T-cell (primary cell): ENCODE measurements at regions not wholly inside any gene's neighbourhood (a gene's known extent, or its start where the extent isn't known, plus 50 kb on each side); places are given as distances from the start of the nearest gene placed in this dataset.

Experiments
- ATAC-seq, 4 experiments: fragments of 200-7000 bp in 3 of 4; fragments of 150-1000 bp in 1 of 4; cut with Tn5 transposase; replicated peaks in 1 of 4; 1 replicate in 3 of 4; 2 replicates in 1 of 4; pipeline ENCODE4 v1.10.0; 2021; ENCODE audit warnings: moderate library complexity in 3 of 4, mild to moderate bottlenecking in 2 of 4, moderate number of reproducible peaks in 1 of 4
- CTCF ChIA-PET, 2 donors: fragments of 300-600 bp; sonication (Branson Sonifier 250); formaldehyde crosslinking; loops; one replicate each; lab custom pipeline; 2022; ENCODE audit warnings: antibody characterized with exemption in 2 of 2; lab: Charles Lee
- POLR2A ChIA-PET, 2 donors: fragments of 300-600 bp; sonication (Branson Sonifier 250); formaldehyde crosslinking; loops; one replicate each; lab custom pipeline; 2022; ENCODE audit warnings: antibody characterized with exemption in 2 of 2; lab: Charles Lee
- DNase-seq, 35 experiments: peaks; one replicate each; pipeline versions ENCODE4 v3.0.0 to v3.0.0-alpha.2; 2013 to 2023
- H3K27ac ChIP-seq: one replicate; pipeline ENCODE4 v1.5.1; 2013; ENCODE audit warnings: low read length
- H3K27me3 ChIP-seq, 2 experiments: replicated peaks in 1 of 2; 1 replicate in 1 of 2; 2 replicates in 1 of 2; pipeline versions ENCODE4 v1.6.1 to v1.7.0; 2013; ENCODE audit warnings: low read length in 1 of 2, mixed read lengths in 1 of 2; ENCODE audit not compliant: control insufficient read depth in 2 of 2, insufficient read depth in 2 of 2; ENCODE audit errors: extremely low read depth in 1 of 2
- H3K36me3 ChIP-seq, 2 donors: 1 replicate in 1 of 2; 2 replicates in 1 of 2; pipeline versions ENCODE4 v1.6.1 to v1.7.0; 2013; ENCODE audit warnings: low read length in 1 of 2; ENCODE audit not compliant: control insufficient read depth in 2 of 2, insufficient read depth in 1 of 2; ENCODE audit errors: extremely low read depth in 1 of 2
- H3K4me1 ChIP-seq, 2 experiments: 1 replicate in 1 of 2; 2 replicates in 1 of 2; pipeline versions ENCODE4 v1.6.1 to v1.7.0; 2013; ENCODE audit warnings: low read length in 2 of 2, mixed read lengths in 1 of 2; ENCODE audit not compliant: insufficient read depth in 2 of 2, control insufficient read depth in 1 of 2; ENCODE audit errors: extremely low read depth in 1 of 2
- H3K4me3 ChIP-seq, 2 donors: 1 replicate in 1 of 2; 2 replicates in 1 of 2; pipeline versions ENCODE4 v1.5.1 to v1.7.0; 2013; ENCODE audit warnings: mild to moderate bottlenecking in 2 of 2, low read length in 1 of 2, moderate library complexity in 1 of 2; ENCODE audit not compliant: control insufficient read depth in 1 of 2; ENCODE audit errors: extremely low read depth in 1 of 2
- H3K9me3 ChIP-seq: 2 replicates; pipeline ENCODE4 v1.7.0; 2013
- H3K27ac Mint-ChIP-seq, 2 donors: one replicate each; pipeline ENCODE4 v1.8.0; 2020 to 2021; ENCODE audit warnings: mild to moderate bottlenecking in 2 of 2, mixed read lengths in 2 of 2
- H3K27me3 Mint-ChIP-seq, 2 donors: one replicate each; pipeline ENCODE4 v1.8.0; 2021 to 2022; ENCODE audit warnings: mixed read lengths in 2 of 2
- H3K36me3 Mint-ChIP-seq: one replicate; pipeline ENCODE4 v1.8.0; 2021; ENCODE audit warnings: mixed read lengths
- H3K4me1 Mint-ChIP-seq, 3 donors: one replicate each; pipeline ENCODE4 v1.8.0; 2020 to 2022; ENCODE audit warnings: mixed read lengths in 3 of 3, mild to moderate bottlenecking in 1 of 3
- H3K4me3 Mint-ChIP-seq, 3 donors: one replicate each; pipeline ENCODE4 v1.8.0; 2020 to 2022; ENCODE audit warnings: mild to moderate bottlenecking in 3 of 3, mixed read lengths in 3 of 3, moderate library complexity in 3 of 3
- H3K9me3 Mint-ChIP-seq, 3 donors: one replicate each; pipeline ENCODE4 v1.8.0; 2020 to 2022; ENCODE audit warnings: mixed read lengths in 3 of 3
- WGBS: methylation state at CpG from one replicate; pipeline ENCODE4 v1.1.5; 2013; ENCODE audit warnings: missing lambda C conversion rate; ENCODE audit not compliant: insufficient coverage; 5-methylcytosine and 5-hydroxymethylcytosine counted together

- Mint-ChIP-seq H3K9me3 (peaks cover 11 to 18% (median 14%) of the 10 kb centered on the region in 3 donors), H3K27me3 (no peaks in the 10 kb centered on the region), H3K4me1 (no peaks in the 10 kb centered on the region), H3K36me3 (no peaks in the 10 kb centered on the region), H3K27ac (no peak overlapping the region), H3K4me3 (no peak overlapping the region)
- H3K4me1 ChIP-seq = no peaks in the 10 kb centered on the region
- H3K27ac ChIP-seq = no peak overlapping the region
- H3K36me3 ChIP-seq = no peaks in the 10 kb centered on the region
- no peak for ATAC-seq
- no peaks in the 10 kb centered on the region for H3K9me3 ChIP-seq
- POLR2A ChIA-PET = no interaction called here
- no peaks in the 10 kb centered on the region for H3K27me3 ChIP-seq
- no CpG with 5 or more reads among the region's 2 CpGs for WGBS
- CTCF ChIA-PET = no interaction called here
- no peak for DNase-seq
- no peak overlapping the region for H3K4me3 ChIP-seq
Measured at GRCh38 chr3:21835264-21835663, 84.3 kb upstream of the ZNF385D start.

GRCh38 chr3:21836227-21836626, 85.2 kb upstream of the ZNF385D start:
- Histone ChIP-seq H3K36me3 (no peaks in the 10 kb centered on the region), H3K4me1 (no peaks in the 10 kb centered on the region), H3K27me3 (no peaks in the 10 kb centered on the region), H3K9me3 (no peaks in the 10 kb centered on the region), H3K27ac (no peak overlapping the region), H3K4me3 (no peak overlapping the region)
- DNase-seq (no peak), ATAC-seq (no peak)
- POLR2A ChIA-PET = no interaction called here
- H3K4me1 Mint-ChIP-seq = no peaks in the 10 kb centered on the region
- H3K9me3 Mint-ChIP-seq = peaks cover 11 to 16% (median 11%) of the 10 kb centered on the region in 3 donors
- no peaks in the 10 kb centered on the region for H3K27me3 Mint-ChIP-seq
- WGBS = no CpG with 5 or more reads among the region's 4 CpGs
- CTCF ChIA-PET = no interaction called here
- no peaks in the 10 kb centered on the region for H3K36me3 Mint-ChIP-seq
- no peak overlapping the region for H3K4me3 Mint-ChIP-seq
- no peak overlapping the region for H3K27ac Mint-ChIP-seq

- no peaks in the 10 kb centered on the region for H3K27me3 Mint-ChIP-seq
- ATAC-seq = no peak
Measured at GRCh38 chr3:21839176-21839575, 88.2 kb upstream of the ZNF385D start.

GRCh38 chr3:21839592-21839991, 88.6 kb upstream of the ZNF385D start:
- no CpG with 5 or more reads among the region's 3 CpGs for WGBS
- Mint-ChIP-seq H3K27ac (no peak overlapping the region), H3K4me3 (no peak overlapping the region), H3K27me3 (no peaks in the 10 kb centered on the region), H3K9me3 (peaks cover 7 to 27% (median 8%) of the 10 kb centered on the region in 3 donors), H3K4me1 (no peaks in the 10 kb centered on the region), H3K36me3 (no peaks in the 10 kb centered on the region)
- H3K27ac ChIP-seq = no peak overlapping the region
- H3K4me3 ChIP-seq = no peak overlapping the region
- no peaks in the 10 kb centered on the region for H3K27me3 ChIP-seq
- H3K36me3 ChIP-seq = no peaks in the 10 kb centered on the region
- H3K9me3 ChIP-seq = no peaks in the 10 kb centered on the region
- ChIA-PET CTCF (no interaction called here), POLR2A (no interaction called here)
- DNase-seq = no peak
- no peak for ATAC-seq
- H3K4me1 ChIP-seq = no peaks in the 10 kb centered on the region

More at GRCh38 chr3:21839176-21839575, 88.2 kb upstream of the ZNF385D start:
- Histone ChIP-seq H3K27me3 (no peaks in the 10 kb centered on the region), H3K27ac (no peak overlapping the region), H3K36me3 (no peaks in the 10 kb centered on the region), H3K4me1 (no peaks in the 10 kb centered on the region), H3K9me3 (no peaks in the 10 kb centered on the region), H3K4me3 (no peak overlapping the region)
- peaks cover 7 to 27% (median 8%) of the 10 kb centered on the region in 3 donors for H3K9me3 Mint-ChIP-seq
- WGBS = 71% methylated on average over 1 of the region's 1 CpG
- CTCF ChIA-PET = no interaction called here
- POLR2A ChIA-PET = no interaction called here
- no peaks in the 10 kb centered on the region for H3K36me3 Mint-ChIP-seq
- H3K4me3 Mint-ChIP-seq = no peak overlapping the region
- no peak overlapping the region for H3K27ac Mint-ChIP-seq
- H3K4me1 Mint-ChIP-seq = no peaks in the 10 kb centered on the region
- no peak for DNase-seq

- Histone ChIP-seq H3K27me3 (no peaks in the 10 kb centered on the region), H3K36me3 (no peaks in the 10 kb centered on the region), H3K4me3 (no peak overlapping the region), H3K27ac (no peak overlapping the region), H3K4me1 (no peaks in the 10 kb centered on the region), H3K9me3 (no peaks in the 10 kb centered on the region)
- ATAC-seq = no peak
- no CpG with 5 or more reads among the region's 2 CpGs for WGBS
- Mint-ChIP-seq H3K4me1 (no peaks in the 10 kb centered on the region), H3K36me3 (no peaks in the 10 kb centered on the region), H3K9me3 (peaks cover 16 to 21% (median 16%) of the 10 kb centered on the region in 3 donors), H3K27ac (no peak overlapping the region), H3K27me3 (no peaks in the 10 kb centered on the region), H3K4me3 (no peak overlapping the region)
- CTCF ChIA-PET = no interaction called here
- DNase-seq = no peak
- POLR2A ChIA-PET = no interaction called here
Measured at GRCh38 chr3:21847005-21847404, 96.0 kb upstream of the ZNF385D start.

GRCh38 chr3:21859124-21860081, 108.4 kb upstream of the ZNF385D start:
- no peak for ATAC-seq
- no peak for DNase-seq
- Mint-ChIP-seq H3K4me1 (no peaks in the 10 kb centered on the region), H3K36me3 (no peaks in the 10 kb centered on the region), H3K4me3 (no peak overlapping the region), H3K27me3 (no peaks in the 10 kb centered on the region), H3K27ac (no peak overlapping the region), H3K9me3 (peaks cover 10 to 16% (median 14%) of the 10 kb centered on the region in 3 donors)
- 58% methylated on average over 7 of the region's 10 CpGs for WGBS
- no peaks in the 10 kb centered on the region for H3K36me3 ChIP-seq
- H3K4me3 ChIP-seq = no peak overlapping the region
- POLR2A ChIA-PET = no interaction called here
- H3K9me3 ChIP-seq = no peaks in the 10 kb centered on the region
- CTCF ChIA-PET = no interaction called here
- H3K27me3 ChIP-seq = no peaks in the 10 kb centered on the region
- no peaks in the 10 kb centered on the region for H3K4me1 ChIP-seq
- no peak overlapping the region for H3K27ac ChIP-seq
